ENCODE measurements at regions not wholly inside any gene's neighbourhood (a gene's known extent, or its start where the extent isn't known, plus 50 kb on each side); places are given as distances from the start of the nearest gene placed in this dataset.

DNA sequence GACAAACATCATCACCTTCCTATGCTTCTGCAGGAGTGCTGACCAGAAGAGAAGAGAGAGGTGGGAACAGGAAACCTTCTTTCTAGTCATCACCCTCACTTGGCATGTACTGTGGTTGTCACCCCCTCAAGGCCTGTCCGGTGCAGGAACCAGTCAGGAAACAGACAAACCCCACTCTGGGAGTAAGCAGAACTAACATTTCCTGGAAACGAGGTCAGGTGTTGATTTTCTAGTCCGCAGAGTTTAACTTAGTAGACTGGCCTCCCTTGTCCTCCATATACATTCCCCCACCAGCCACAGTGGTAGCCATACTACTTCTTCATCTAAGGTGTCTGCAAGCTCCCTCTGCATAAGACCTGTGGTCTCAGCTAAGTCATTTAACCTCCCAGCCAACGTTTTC is 80.7 kb upstream of the NCAM1 start:
- Histone ChIP-seq H3K4me1 (peaks cover 0 to 33% of the 10 kb centered on the region in 2 donors), H3K27ac (no peak overlapping the region), H3K36me3 (no peaks in the 10 kb centered on the region), H3K9me3 (no peaks in the 10 kb centered on the region), H3K27me3 (no peaks in the 10 kb centered on the region), H3K4me3 (no peak overlapping the region)
- TF ChIP-seq, protein P1, sequence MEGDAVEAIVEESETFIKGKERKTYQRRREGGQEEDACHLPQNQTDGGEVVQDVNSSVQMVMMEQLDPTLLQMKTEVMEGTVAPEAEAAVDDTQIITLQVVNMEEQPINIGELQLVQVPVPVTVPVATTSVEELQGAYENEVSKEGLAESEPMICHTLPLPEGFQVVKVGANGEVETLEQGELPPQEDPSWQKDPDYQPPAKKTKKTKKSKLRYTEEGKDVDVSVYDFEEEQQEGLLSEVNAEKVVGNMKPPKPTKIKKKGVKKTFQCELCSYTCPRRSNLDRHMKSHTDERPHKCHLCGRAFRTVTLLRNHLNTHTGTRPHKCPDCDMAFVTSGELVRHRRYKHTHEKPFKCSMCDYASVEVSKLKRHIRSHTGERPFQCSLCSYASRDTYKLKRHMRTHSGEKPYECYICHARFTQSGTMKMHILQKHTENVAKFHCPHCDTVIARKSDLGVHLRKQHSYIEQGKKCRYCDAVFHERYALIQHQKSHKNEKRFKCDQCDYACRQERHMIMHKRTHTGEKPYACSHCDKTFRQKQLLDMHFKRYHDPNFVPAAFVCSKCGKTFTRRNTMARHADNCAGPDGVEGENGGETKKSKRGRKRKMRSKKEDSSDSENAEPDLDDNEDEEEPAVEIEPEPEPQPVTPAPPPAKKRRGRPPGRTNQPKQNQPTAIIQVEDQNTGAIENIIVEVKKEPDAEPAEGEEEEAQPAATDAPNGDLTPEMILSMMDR (IDR thresholded peaks at IDR 0.05): no peak
- no peak for DNase-seq (ENCODE audit: low spot score)

DNA sequence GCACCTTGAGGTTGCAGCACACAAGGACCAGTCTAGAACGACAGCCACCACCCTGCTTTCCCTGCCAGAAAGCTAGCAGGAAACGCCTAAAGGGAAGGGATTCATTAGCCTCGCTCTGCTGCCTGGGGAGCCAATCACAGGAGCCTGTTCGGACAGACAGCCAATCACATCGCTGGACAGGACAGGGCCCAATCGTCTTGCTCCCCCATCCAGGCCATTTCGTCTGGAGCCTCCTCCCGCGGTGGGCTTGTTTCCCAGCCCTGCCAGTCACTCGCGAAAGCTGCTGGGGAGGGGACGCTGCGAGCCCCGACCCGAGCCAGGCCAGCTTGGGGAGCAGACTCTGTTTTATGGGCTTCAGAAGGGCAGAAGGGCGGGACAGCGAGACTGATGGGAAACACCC is 79.8 kb upstream of the NCAM1 start:
- Histone ChIP-seq H3K9me3 (no peaks in the 10 kb centered on the region), H3K4me3 (peak overlapping the region; percentile 14 to 47), H3K4me1 (peaks cover 0 to 33% of the 10 kb centered on the region in 2 donors), H3K27me3 (no peaks in the 10 kb centered on the region), H3K27ac (peak overlapping the region; percentile 72 to 81), H3K36me3 (no peaks in the 10 kb centered on the region)
- TF ChIP-seq, protein P1 (IDR thresholded peaks at IDR 0.05): no peak
- peak; percentile 85 for DNase-seq (ENCODE audit: low spot score)

DNA sequence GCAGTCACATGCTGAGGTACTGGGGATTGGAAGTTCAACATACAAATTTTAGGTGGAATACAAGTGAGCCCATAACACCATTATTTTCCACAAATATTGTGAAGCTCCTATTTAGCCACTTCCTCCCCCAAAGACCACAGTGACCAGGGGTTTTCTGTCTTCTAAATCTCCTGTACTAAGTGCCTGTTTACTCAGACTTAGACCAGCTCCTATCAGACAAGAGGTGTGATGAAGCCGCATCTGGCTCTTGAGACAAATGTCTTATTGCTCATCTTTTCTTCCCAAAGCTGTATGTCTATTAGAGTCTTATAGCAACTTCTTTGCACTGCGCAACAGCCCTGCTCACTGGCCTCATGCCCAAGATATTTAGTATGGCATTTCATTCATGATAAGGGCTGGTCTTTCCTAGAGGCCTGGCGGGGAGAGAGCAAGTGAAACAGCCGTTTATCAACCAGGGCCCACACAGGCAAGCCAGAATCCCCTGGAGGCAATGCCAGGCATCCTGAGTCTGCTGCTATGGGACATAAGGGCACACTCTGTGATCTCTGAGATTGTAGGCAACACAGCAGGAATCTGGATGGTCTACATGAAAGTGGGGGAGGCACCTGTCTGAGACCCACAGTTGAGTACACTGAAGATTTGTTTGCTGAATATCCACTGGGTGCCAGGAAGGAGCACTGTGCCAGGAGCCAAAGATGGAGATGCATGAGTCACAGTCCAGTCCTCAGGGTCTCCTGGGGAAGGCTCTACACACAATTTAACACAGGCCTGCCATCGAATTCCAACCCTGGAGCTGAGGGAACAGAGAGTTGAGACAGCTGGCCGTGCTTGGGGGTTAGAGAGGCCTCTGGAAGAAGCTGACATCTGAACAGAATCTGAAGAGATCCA is 78.5 kb upstream of the NCAM1 start:
- H3K9me3 ChIP-seq: no peaks in the 10 kb centered on the region
- H3K36me3 ChIP-seq: no peaks in the 10 kb centered on the region
- no peak for DNase-seq (ENCODE audit: low spot score)
- peak overlapping the region; percentile 72 to 81 for H3K27ac ChIP-seq
- no peaks in the 10 kb centered on the region for H3K27me3 ChIP-seq
- H3K4me1 ChIP-seq: peaks cover 0 to 33% of the 10 kb centered on the region in 2 donors
- TF ChIP-seq, protein P1 (IDR thresholded peaks at IDR 0.05): no peak
- H3K4me3 ChIP-seq: no peak overlapping the region

DNA sequence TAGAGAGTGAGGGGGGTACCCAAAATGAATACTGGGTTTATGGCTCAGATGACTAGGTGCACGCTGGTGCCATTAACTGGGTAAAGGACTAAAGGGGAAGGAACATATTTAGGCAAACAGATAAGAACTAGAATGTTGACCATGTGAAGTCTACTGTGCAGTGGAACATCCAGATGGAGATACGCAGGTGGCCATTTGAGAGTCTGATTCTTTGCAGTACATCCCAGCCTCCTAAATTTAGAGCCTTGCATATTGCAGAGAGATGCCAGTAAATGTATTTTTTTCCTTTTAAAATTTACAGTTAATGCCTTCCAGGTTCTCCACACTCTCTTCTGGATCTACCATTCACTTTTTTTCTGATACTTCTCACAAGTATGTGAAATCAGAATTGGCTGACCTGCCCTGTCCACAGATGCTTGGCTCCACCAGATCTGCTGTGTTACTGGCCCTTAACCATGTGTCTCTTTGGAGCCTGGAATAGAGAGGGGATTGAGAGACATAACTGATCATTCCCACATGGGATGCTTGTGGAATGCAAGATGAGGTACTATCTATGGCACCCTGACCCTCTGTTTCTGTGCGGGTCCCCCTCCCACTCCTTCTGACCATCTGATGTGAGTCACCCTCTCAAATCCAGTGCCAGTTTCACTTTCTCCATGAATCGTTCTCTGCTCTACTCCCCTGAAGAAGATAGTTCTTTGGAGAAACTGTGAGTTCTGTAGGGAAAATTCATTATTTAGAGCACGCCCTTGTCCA is 77.0 kb upstream of the NCAM1 start:
- Histone ChIP-seq H3K4me1 (peaks cover 0 to 33% of the 10 kb centered on the region in 2 donors), H3K27me3 (no peaks in the 10 kb centered on the region), H3K27ac (no peak overlapping the region), H3K9me3 (no peaks in the 10 kb centered on the region), H3K36me3 (no peaks in the 10 kb centered on the region), H3K4me3 (no peak overlapping the region)
- TF ChIP-seq, protein P1 (IDR thresholded peaks at IDR 0.05): no peak
- DNase-seq (ENCODE audit: low spot score): no peak

DNA sequence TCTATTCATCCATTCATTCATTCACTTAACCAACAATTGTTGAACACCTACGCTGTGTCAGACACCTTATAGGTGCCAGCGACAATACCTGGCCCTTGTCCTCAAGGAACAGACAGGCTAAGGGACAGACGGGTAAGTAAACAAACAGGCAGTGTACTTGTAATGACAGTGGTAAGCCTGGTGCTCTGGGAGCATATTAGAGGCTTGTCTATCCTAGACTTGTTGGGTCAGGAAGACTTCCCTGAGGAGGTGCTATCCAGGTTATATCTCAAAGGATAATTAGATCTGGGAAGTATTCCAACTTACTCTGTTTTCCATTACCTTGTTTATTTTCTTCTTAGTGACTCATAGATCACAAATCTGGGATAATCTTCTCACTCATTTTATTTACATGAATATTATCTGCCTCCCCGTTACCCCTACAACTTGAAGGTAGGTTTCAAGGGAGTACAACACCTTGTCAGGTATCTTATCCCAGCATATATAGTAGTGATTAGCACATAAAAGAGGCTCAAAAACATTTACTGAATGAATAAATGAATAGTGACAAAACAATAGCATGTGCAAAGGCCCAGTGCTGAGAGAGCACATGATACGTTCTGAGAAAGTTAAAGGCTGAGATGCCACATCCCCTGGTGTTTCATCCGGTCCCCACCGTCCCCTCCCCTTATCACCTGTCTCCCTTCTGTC is 75.3 kb upstream of the NCAM1 start:
- DNase-seq (ENCODE audit: low spot score): no peak
- Histone ChIP-seq H3K4me3 (no peak overlapping the region), H3K9me3 (no peaks in the 10 kb centered on the region), H3K4me1 (peaks cover 0 to 33% of the 10 kb centered on the region in 2 donors), H3K36me3 (no peaks in the 10 kb centered on the region), H3K27me3 (no peaks in the 10 kb centered on the region), H3K27ac (no peak overlapping the region)
- TF ChIP-seq, protein P1 (IDR thresholded peaks at IDR 0.05): no peak
